AG04449 (cell line): ENCODE measurements at regions not wholly inside any gene's neighbourhood (a gene's known extent, or its start where the extent isn't known, plus 50 kb on each side); places are given as distances from the start of the nearest gene placed in this dataset.

Experiments
- CTCF ChIA-PET: fragments of 350-600 bp; formaldehyde crosslinking; extraction: SDS; loops from one replicate; lab custom pipeline; 2021; ENCODE audit warnings: antibody characterized with exemption; lab: Yijun Ruan, JAX
- POLR2A ChIA-PET: fragments of 400-600, 350-600 bp; formaldehyde crosslinking; extraction: SDS; loops from one replicate; lab custom pipeline; 2020; ENCODE audit warnings: antibody characterized with exemption, inconsistent platforms; lab: Yijun Ruan, JAX
- DNase-seq: peaks from one replicate; pipeline ENCODE4 v3.0.0-alpha.2; 2010; ENCODE audit warnings: low read depth, low spot score
- H3K4me3 ChIP-seq: 2 replicates; pipeline ENCODE4 v1.5.1; 2011; ENCODE audit warnings: low read depth, mild to moderate bottlenecking, control low read depth, low read length
- CTCF ChIP-seq: IDR thresholded peaks from one replicate; pipeline ENCODE4 v1.5.1; 2011; ENCODE audit warnings: mild to moderate bottlenecking, moderate library complexity, low read length, control low read depth, inconsistent platforms; ENCODE audit not compliant: insufficient read depth; ENCODE audit errors: missing control alignments

- no peak for TF ChIP-seq CTCF
- H3K4me3 ChIP-seq = no peak overlapping the region
- CTCF ChIA-PET = no interaction called here
- no peak for DNase-seq
- POLR2A ChIA-PET = no interaction called here
These were observed 1028.3 kb downstream of the BRD1 start for GRCh38 chr22:48799227-48799970.

- no peak for DNase-seq
- TF ChIP-seq CTCF = no peak
- H3K4me3 ChIP-seq = no peak overlapping the region
- POLR2A ChIA-PET = no interaction called here
- CTCF ChIA-PET = no interaction called here
These were observed 1029.1 kb downstream of the BRD1 start for GRCh38 chr22:48798281-48799226.

GRCh38 chr22:48797731-48798130 is 1029.9 kb downstream of the BRD1 start:
- DNase-seq = no peak
- no peak overlapping the region for H3K4me3 ChIP-seq
- TF ChIP-seq CTCF = no peak
- ChIA-PET CTCF (no interaction called here), POLR2A (no interaction called here)

GRCh38 chr22:48796310-48797015 is 1031.2 kb downstream of the BRD1 start:
- no peak for DNase-seq
- TF ChIP-seq CTCF = no peak
- no peak overlapping the region for H3K4me3 ChIP-seq
- CTCF ChIA-PET = no interaction called here
- POLR2A ChIA-PET = no interaction called here

- POLR2A ChIA-PET = no interaction called here
- DNase-seq = no peak
- TF ChIP-seq CTCF = no peak
- CTCF ChIA-PET = no interaction called here
- no peak overlapping the region for H3K4me3 ChIP-seq
These were observed 1032.0 kb downstream of the BRD1 start for GRCh38 chr22:48795664-48796063.
